ENCODE measurements at regions not wholly inside any gene's neighbourhood (a gene's known extent, or its start where the extent isn't known, plus 50 kb on each side); places are given as distances from the start of the nearest gene placed in this dataset.
"Not testable (repeated sequence)": the region's sequence is repeated elsewhere in the genome, so short reads cannot be mapped to it uniquely, and the experiment has no call there.

GRCh38 chr9:110028676-110029075 lies 179.3 kb downstream of the C9orf152 start:
- H3K4me1 Mint-ChIP-seq (ENCODE audit: low read depth) = peaks cover 13% of the 10 kb centered on the region
- ATAC-seq (no peak), DNase-seq (no peak)
- CTCF ChIA-PET = interaction anchor here (0.7 to 0.9 kb wide), 2 partner anchors 17 to 44 kb away, joined by 3 read pairs; no protein-coding TSS in a partner anchor
- TF ChIP-seq CTCF (IDR thresholded peaks at IDR 0.05) = no peak
- intact Hi-C loops (cut with micrococcal nuclease) = no loop called here
- H3K27me3 Mint-ChIP-seq = peaks cover 2% of the 10 kb centered on the region
- no peaks in the 10 kb centered on the region for H3K9me3 Mint-ChIP-seq
- H3K36me3 Mint-ChIP-seq (ENCODE audit: low read depth) = no peaks in the 10 kb centered on the region
- H3K27ac Mint-ChIP-seq = no peak overlapping the region
- H3K4me3 Mint-ChIP-seq = no peak overlapping the region
- POLR2A ChIA-PET = no interaction called here

- ChIA-PET POLR2A (no interaction called here), CTCF (interaction anchor here (0.7 to 0.9 kb wide), 2 partner anchors 18 to 45 kb away, joined by 3 read pairs; no protein-coding TSS in a partner anchor)
- no peak for DNase-seq
- peaks cover 13% of the 10 kb centered on the region for H3K4me1 Mint-ChIP-seq (ENCODE audit: low read depth)
- no peak for ATAC-seq
- H3K4me3 Mint-ChIP-seq = no peak overlapping the region
- H3K9me3 Mint-ChIP-seq = no peaks in the 10 kb centered on the region
- no peaks in the 10 kb centered on the region for H3K36me3 Mint-ChIP-seq (ENCODE audit: low read depth)
- H3K27me3 Mint-ChIP-seq = peaks cover 2% of the 10 kb centered on the region
- TF ChIP-seq CTCF (IDR thresholded peaks at IDR 0.05) = no peak
- H3K27ac Mint-ChIP-seq = no peak overlapping the region
- intact Hi-C loops (cut with micrococcal nuclease) = no loop called here
Measured at GRCh38 chr9:110029429-110029955, 178.5 kb downstream of the C9orf152 start.

- DNase-seq = no peak
- no peaks in the 10 kb centered on the region for H3K36me3 Mint-ChIP-seq (ENCODE audit: low read depth)
- CTCF ChIA-PET = no interaction called here
- no peak overlapping the region for H3K4me3 Mint-ChIP-seq
- H3K27ac Mint-ChIP-seq = no peak overlapping the region
- H3K4me1 Mint-ChIP-seq (ENCODE audit: low read depth) = peaks cover 13% of the 10 kb centered on the region
- TF ChIP-seq CTCF (IDR thresholded peaks at IDR 0.05) = no peak
- no peaks in the 10 kb centered on the region for H3K9me3 Mint-ChIP-seq
- POLR2A ChIA-PET = no interaction called here
- no peak for ATAC-seq
- intact Hi-C loops (cut with micrococcal nuclease) = no loop called here
- peaks cover 2% of the 10 kb centered on the region for H3K27me3 Mint-ChIP-seq
Measured at GRCh38 chr9:110029956-110030480, 177.9 kb downstream of the C9orf152 start.

GRCh38 chr9:110030632-110031031 lies 177.3 kb downstream of the C9orf152 start:
- DNase-seq (no peak), ATAC-seq (no peak)
- intact Hi-C loops (cut with micrococcal nuclease) = no loop called here
- TF ChIP-seq CTCF (IDR thresholded peaks at IDR 0.05) = no peak
- H3K9me3 Mint-ChIP-seq = no peaks in the 10 kb centered on the region
- ChIA-PET POLR2A (no interaction called here), CTCF (no interaction called here)
- H3K36me3 Mint-ChIP-seq (ENCODE audit: low read depth) = no peaks in the 10 kb centered on the region
- no peak overlapping the region for H3K4me3 Mint-ChIP-seq
- H3K27ac Mint-ChIP-seq = no peak overlapping the region
- peaks cover 2% of the 10 kb centered on the region for H3K27me3 Mint-ChIP-seq
- H3K4me1 Mint-ChIP-seq (ENCODE audit: low read depth) = peaks cover 13% of the 10 kb centered on the region

- POLR2A ChIA-PET = no interaction called here
- H3K27me3 Mint-ChIP-seq = peaks cover 2% of the 10 kb centered on the region
- intact Hi-C loops (cut with micrococcal nuclease) = no loop called here
Measured at GRCh38 chr9:110031511-110032173, 176.3 kb downstream of the C9orf152 start.

GRCh38 chr9:110032532-110032931 lies 175.4 kb downstream of the C9orf152 start:
- H3K4me3 Mint-ChIP-seq; CTCF ChIA-PET; ATAC-seq; H3K9me3 Mint-ChIP-seq; H3K27me3 Mint-ChIP-seq; intact Hi-C loops (cut with micrococcal nuclease); H3K27ac Mint-ChIP-seq; POLR2A ChIA-PET; H3K36me3 Mint-ChIP-seq (ENCODE audit: low read depth); DNase-seq: not testable (repeated sequence)
- peaks cover 13% of the 10 kb centered on the region for H3K4me1 Mint-ChIP-seq (ENCODE audit: low read depth)

More at GRCh38 chr9:110031511-110032173, 176.3 kb downstream of the C9orf152 start:
- H3K36me3 Mint-ChIP-seq (ENCODE audit: low read depth) = no peaks in the 10 kb centered on the region
- TF ChIP-seq CTCF (IDR thresholded peaks at IDR 0.05) = no peak
- H3K27ac Mint-ChIP-seq = no peak overlapping the region
- H3K4me1 Mint-ChIP-seq (ENCODE audit: low read depth) = peaks cover 13% of the 10 kb centered on the region
- DNase-seq (no peak), ATAC-seq (no peak)
- no peaks in the 10 kb centered on the region for H3K9me3 Mint-ChIP-seq
- no peak overlapping the region for H3K4me3 Mint-ChIP-seq
- CTCF ChIA-PET = no interaction called here

Data from activated CD8-positive, alpha-beta T cell treated with anti-CD3 and anti-CD28 coated beads for 36 hours (primary cell).